ENCODE measurements at regions not wholly inside any gene's neighbourhood (a gene's known extent, or its start where the extent isn't known, plus 50 kb on each side); places are given as distances from the start of the nearest gene placed in this dataset.
"Not testable (repeated sequence)": the region's sequence is repeated elsewhere in the genome, so short reads cannot be mapped to it uniquely, and the experiment has no call there.

GRCh38 chr3:195958736-195959135 lies 50.4 kb upstream of the TNK2 start:
- not testable (repeated sequence) for TF ChIP-seq POLR2A, CTCF (IDR thresholded peaks at IDR 0.05)
